Endothelial cell of umbilical vein (primary cell): ENCODE measurements at regions not wholly inside any gene's neighbourhood (a gene's known extent, or its start where the extent isn't known, plus 50 kb on each side); places are given as distances from the start of the nearest gene placed in this dataset.

Source experiments
- BruUV-seq: library from RNA; stranded (reverse); fragments of 400-500 nt; replicated peaks from 2 replicates; lab custom pipeline; 2021; lab: Mats Ljungman, UMichigan
- CTCF ChIA-PET: fragments of 300-600, 350-600 bp; sonication (Branson Sonifier 250); formaldehyde crosslinking; loops from one replicate; lab custom pipeline; 2021; ENCODE audit warnings: antibody characterized with exemption, inconsistent platforms; lab: Charles Lee
- POLR2A ChIA-PET: fragments of 300-600, 350-600 bp; sonication (Branson Sonifier 250); formaldehyde crosslinking; loops from one replicate; lab custom pipeline; 2021; ENCODE audit warnings: antibody characterized with exemption, inconsistent platforms; lab: Charles Lee
- DNase-seq: peaks from one replicate; pipeline ENCODE4 v3.0.0-alpha.2; 2011; ENCODE audit warnings: low read depth, low spot score
- FAIRE-seq: peaks from 2 replicates; lab custom pipeline; 2011; peaks lifted over from hg19 to GRCh38; lab: Jason Lieb, UNC
- H2AFZ ChIP-seq: 2 replicates; pipeline ENCODE4 v1.6.0; 2012; ENCODE audit warnings: low read depth, low read length, control low read depth, inconsistent platforms
- H3K27ac ChIP-seq: 2 replicates; pipeline ENCODE4 v1.5.1; 2011; ENCODE audit warnings: low read depth, mild to moderate bottlenecking, control low read depth, low read length, moderate library complexity; ENCODE audit not compliant: insufficient read depth
- H3K27me3 ChIP-seq, 2 experiments: 2 replicates each; pipeline versions ENCODE4 v1.6.0 to v1.6.1; 2011; ENCODE audit warnings: low read length in 2 of 2, mixed read lengths in 1 of 2; ENCODE audit not compliant: control insufficient read depth in 2 of 2, insufficient read depth in 2 of 2
- H3K36me3 ChIP-seq, 2 experiments: 2 replicates in 1 of 2; 3 replicates in 1 of 2; pipeline ENCODE4 v1.5.1; 2011; ENCODE audit warnings: low read length in 2 of 2, mild to moderate bottlenecking in 1 of 2, moderate library complexity in 1 of 2; ENCODE audit not compliant: control insufficient read depth in 2 of 2, insufficient read depth in 2 of 2; ENCODE audit errors: extremely low read depth in 1 of 2
- H3K4me1 ChIP-seq: 3 replicates; pipeline ENCODE4 v1.5.1; 2011; ENCODE audit warnings: mild to moderate bottlenecking, low read length; ENCODE audit not compliant: control insufficient read depth, insufficient read depth; ENCODE audit errors: extremely low read depth
- H3K4me2 ChIP-seq: 2 replicates; pipeline ENCODE4 v1.6.1; 2011; ENCODE audit warnings: low read length, control low read depth, mixed read lengths; ENCODE audit not compliant: insufficient read depth
- H3K4me3 ChIP-seq, 3 experiments: fragments of 200-600 bp in 1 of 3; sonication (generic), shearing (Covaris generic) in 1 of 3; replicated peaks in 1 of 3; 2 replicates each; pipeline ENCODE4 v1.5.1; 2011 to 2016; ENCODE audit warnings: control low read depth in 3 of 3, low read length in 3 of 3, mild to moderate bottlenecking in 2 of 3, inconsistent platforms in 1 of 3, low read depth in 1 of 3, moderate library complexity in 1 of 3; ENCODE audit not compliant: insufficient read depth in 1 of 3
- H3K79me2 ChIP-seq: 2 replicates; pipeline ENCODE4 v1.6.0; 2012; ENCODE audit warnings: low read length, inconsistent platforms; ENCODE audit not compliant: control insufficient read depth, insufficient read depth
- H3K9ac ChIP-seq: replicated peaks from 2 replicates; pipeline ENCODE3; 2011; ENCODE audit warnings: low read length, control low read depth; ENCODE audit not compliant: insufficient read depth; ENCODE audit errors: extremely low read depth
- H3K9me1 ChIP-seq: replicated peaks from 3 replicates; pipeline ENCODE4 v1.6.0; 2011; ENCODE audit warnings: mild to moderate bottlenecking, low read length; ENCODE audit not compliant: control insufficient read depth, insufficient read depth; ENCODE audit errors: extremely low read depth
- H3K9me3 ChIP-seq: replicated peaks from 2 replicates; pipeline ENCODE4 v1.5.1; 2012; ENCODE audit warnings: low read length, inconsistent platforms; ENCODE audit not compliant: control insufficient read depth, insufficient read depth
- H4K20me1 ChIP-seq: replicated peaks from 2 replicates; pipeline ENCODE3; 2011; ENCODE audit warnings: mild to moderate bottlenecking, low read length; ENCODE audit not compliant: control insufficient read depth, insufficient read depth; ENCODE audit errors: extremely low read depth
- CTCF ChIP-seq, 2 donors: IDR thresholded peaks; 1 replicate in 1 of 2; 2 replicates in 1 of 2; pipeline ENCODE4 v1.5.1; 2011; ENCODE audit warnings: low read length in 2 of 2, mild to moderate bottlenecking in 2 of 2, moderate library complexity in 2 of 2, control low read depth in 1 of 2, inconsistent platforms in 1 of 2, low read depth in 1 of 2; ENCODE audit not compliant: insufficient read depth in 1 of 2; ENCODE audit errors: extremely low read depth in 1 of 2
- EZH2 ChIP-seq: IDR thresholded peaks from 2 replicates; pipeline ENCODE4 v1.6.1; 2012; ENCODE audit warnings: borderline replicate concordance, low read depth, mild to moderate bottlenecking, moderate library complexity, low read length, inconsistent platforms; ENCODE audit not compliant: severe bottlenecking
- FOS ChIP-seq: IDR thresholded peaks from 2 replicates; pipeline ENCODE4 v1.6.1; 2011; ENCODE audit warnings: mild to moderate bottlenecking, low read length, moderate library complexity, borderline replicate concordance; ENCODE audit not compliant: insufficient read depth
- GATA2 ChIP-seq: IDR thresholded peaks from 2 replicates; pipeline ENCODE4 v1.7.0; 2011; ENCODE audit warnings: low read depth, mild to moderate bottlenecking, moderate library complexity, mixed read lengths, low read length; ENCODE audit not compliant: insufficient read length, insufficient read depth
- JUN ChIP-seq: IDR thresholded peaks from 2 replicates; pipeline ENCODE4 v1.6.1; 2011; ENCODE audit warnings: borderline replicate concordance, low read depth; ENCODE audit not compliant: insufficient read length, insufficient read depth
- MAX ChIP-seq: IDR thresholded peaks from 2 replicates; pipeline ENCODE4 v1.6.1; 2011; ENCODE audit not compliant: insufficient read depth, insufficient read length
- MYC ChIP-seq: IDR thresholded peaks from one replicate; pipeline ENCODE4 v1.6.1; 2011; ENCODE audit warnings: mild to moderate bottlenecking, low read depth, low read length
- POLR2A ChIP-seq: IDR thresholded peaks from 2 replicates; pipeline ENCODE4 v1.6.1; 2012; ENCODE audit warnings: low read depth, mild to moderate bottlenecking, control low read depth, low read length
- POLR2AphosphoS5 ChIP-seq: IDR thresholded peaks from 2 replicates; pipeline ENCODE4 v1.6.1; 2012; ENCODE audit warnings: low read depth, mild to moderate bottlenecking, control low read depth, low read length, moderate library complexity; ENCODE audit not compliant: insufficient read depth
- dilution Hi-C: fragments of 300-500 bp; cut with MboI; formaldehyde crosslinking; loops from one replicate; pipeline ENCODE4 v1.15.0; 2019; ENCODE audit warnings: low sequenced_read_pairs; ENCODE audit not compliant: extremely low pct_ligation_motif_present
- intact Hi-C: fragments of 100-400 bp; cut with micrococcal nuclease; formaldehyde crosslinking; loops from one replicate; pipeline ENCODE4 v1.10.0; 2022

GRCh38 chr5:12332480-12332879 is 428.2 kb upstream of the CTNND2 start:
- dilution Hi-C loops (no loop called here), intact Hi-C loops (no loop called here)
- H4K20me1 ChIP-seq: no peaks in the 10 kb centered on the region
- TF ChIP-seq POLR2AphosphoS5 (no peak), POLR2A (no peak), CTCF (IDR thresholded peaks at IDR 0.05; ENCODE audit: extremely low read depth in 1 of 2, insufficient read depth in 1 of 2, low read depth in 1 of 2, low read length in 2 of 2) (no peak), FOS (no peak), MAX (no peak), EZH2 (no peak), MYC (no peak), JUN (no peak), GATA2 (no peak)
- DNase-seq: no peak
- H3K9me3 ChIP-seq: peaks cover 2% of the 10 kb centered on the region
- no peaks in the 10 kb centered on the region for H3K79me2 ChIP-seq
- ChIA-PET CTCF (no interaction called here), POLR2A (no interaction called here)
- no peak overlapping the region for H3K9ac ChIP-seq
- no TSS peak for BruUV-seq
- no peaks in the 10 kb centered on the region for H3K4me1 ChIP-seq
- H3K4me3 ChIP-seq: no peak overlapping the region
- no peak overlapping the region for H3K4me2 ChIP-seq
- H3K9me1 ChIP-seq: no peaks in the 10 kb centered on the region
- no peaks in the 10 kb centered on the region for H3K36me3 ChIP-seq
- H3K27ac ChIP-seq: no peak overlapping the region
- H2AFZ ChIP-seq: no peak overlapping the region
- no peaks in the 10 kb centered on the region for H3K27me3 ChIP-seq
- no peak for FAIRE-seq
